GM10266 (cell line): ENCODE measurements at regions not wholly inside any gene's neighbourhood (a gene's known extent, or its start where the extent isn't known, plus 50 kb on each side); places are given as distances from the start of the nearest gene placed in this dataset.

Experiments used
- DNase-seq: peaks from one replicate; pipeline ENCODE4 v3.0.0; 2012; ENCODE audit errors: extremely low spot score
- TF ChIP-seq, protein P1 (sequence below): IDR thresholded peaks from 2 replicates; pipeline ENCODE4 v1.5.1; 2012; ENCODE audit warnings: mild to moderate bottlenecking, low read depth; ENCODE audit not compliant: control insufficient read depth, insufficient read depth; ENCODE audit errors: missing control alignments

DNA sequence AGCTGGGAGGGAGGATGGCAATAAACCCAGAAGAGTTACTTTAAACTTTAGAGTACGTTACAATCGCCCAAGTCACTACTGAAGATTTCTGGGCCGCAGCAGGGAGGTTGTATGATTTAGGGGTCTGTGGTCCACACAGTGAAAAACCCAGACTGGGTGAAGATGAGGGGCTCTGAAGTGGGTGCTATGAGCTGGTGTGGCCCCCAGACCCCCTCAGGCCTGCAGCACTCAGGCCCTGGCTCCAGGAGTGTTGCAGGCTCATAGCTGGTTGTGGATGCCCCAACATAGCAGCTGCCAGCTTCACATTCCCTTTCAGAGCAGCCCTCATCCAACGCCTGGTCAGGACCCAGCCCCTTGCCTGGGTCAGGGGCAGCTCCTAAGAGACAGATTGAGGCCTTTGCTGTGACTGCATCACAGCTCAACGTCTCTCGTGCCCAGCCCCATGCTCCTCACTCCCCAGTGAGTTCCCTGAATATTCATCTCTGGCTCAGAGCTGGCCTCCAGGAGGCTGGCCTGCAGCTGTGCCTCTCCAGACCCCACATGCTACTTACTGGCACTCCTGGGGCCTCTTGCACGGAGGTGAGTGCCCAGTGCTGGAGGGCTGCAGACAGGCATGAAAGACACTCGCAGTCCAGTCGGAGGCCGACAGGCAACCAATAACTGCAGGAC, 94.5 kb upstream of the MYCN start:
- TF ChIP-seq, protein P1, sequence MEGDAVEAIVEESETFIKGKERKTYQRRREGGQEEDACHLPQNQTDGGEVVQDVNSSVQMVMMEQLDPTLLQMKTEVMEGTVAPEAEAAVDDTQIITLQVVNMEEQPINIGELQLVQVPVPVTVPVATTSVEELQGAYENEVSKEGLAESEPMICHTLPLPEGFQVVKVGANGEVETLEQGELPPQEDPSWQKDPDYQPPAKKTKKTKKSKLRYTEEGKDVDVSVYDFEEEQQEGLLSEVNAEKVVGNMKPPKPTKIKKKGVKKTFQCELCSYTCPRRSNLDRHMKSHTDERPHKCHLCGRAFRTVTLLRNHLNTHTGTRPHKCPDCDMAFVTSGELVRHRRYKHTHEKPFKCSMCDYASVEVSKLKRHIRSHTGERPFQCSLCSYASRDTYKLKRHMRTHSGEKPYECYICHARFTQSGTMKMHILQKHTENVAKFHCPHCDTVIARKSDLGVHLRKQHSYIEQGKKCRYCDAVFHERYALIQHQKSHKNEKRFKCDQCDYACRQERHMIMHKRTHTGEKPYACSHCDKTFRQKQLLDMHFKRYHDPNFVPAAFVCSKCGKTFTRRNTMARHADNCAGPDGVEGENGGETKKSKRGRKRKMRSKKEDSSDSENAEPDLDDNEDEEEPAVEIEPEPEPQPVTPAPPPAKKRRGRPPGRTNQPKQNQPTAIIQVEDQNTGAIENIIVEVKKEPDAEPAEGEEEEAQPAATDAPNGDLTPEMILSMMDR = no peak

DNA sequence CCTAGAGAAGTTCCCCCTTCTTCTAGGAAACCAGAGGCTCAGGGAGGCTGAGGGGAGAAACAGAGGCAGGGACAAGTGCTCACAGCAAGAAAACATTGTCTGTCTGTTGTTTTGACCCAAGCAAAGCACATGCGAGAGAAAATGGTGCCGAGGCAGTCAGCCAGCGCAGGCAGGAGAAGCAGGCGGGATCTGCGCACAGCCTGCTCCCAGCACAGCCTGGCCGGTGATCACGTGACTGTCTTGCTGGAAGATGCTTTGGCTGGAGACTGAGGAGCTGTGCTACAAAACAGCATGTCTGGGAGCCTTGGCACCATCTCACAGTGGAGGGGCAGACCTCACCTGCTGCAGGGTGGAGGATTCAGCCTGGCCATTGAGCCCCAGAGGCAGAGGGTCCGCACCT, 93.7 kb upstream of the MYCN start:
- no peak for DNase-seq
- TF ChIP-seq, protein P1 = no peak

More for the DNA sequence above, 94.5 kb upstream of the MYCN start:
- DNase-seq = no peak

- no peak for DNase-seq
- TF ChIP-seq, protein P1 = no peak
Observed at GRCh38 chr2:15850534-15850933, 89.8 kb upstream of the MYCN start.

DNA sequence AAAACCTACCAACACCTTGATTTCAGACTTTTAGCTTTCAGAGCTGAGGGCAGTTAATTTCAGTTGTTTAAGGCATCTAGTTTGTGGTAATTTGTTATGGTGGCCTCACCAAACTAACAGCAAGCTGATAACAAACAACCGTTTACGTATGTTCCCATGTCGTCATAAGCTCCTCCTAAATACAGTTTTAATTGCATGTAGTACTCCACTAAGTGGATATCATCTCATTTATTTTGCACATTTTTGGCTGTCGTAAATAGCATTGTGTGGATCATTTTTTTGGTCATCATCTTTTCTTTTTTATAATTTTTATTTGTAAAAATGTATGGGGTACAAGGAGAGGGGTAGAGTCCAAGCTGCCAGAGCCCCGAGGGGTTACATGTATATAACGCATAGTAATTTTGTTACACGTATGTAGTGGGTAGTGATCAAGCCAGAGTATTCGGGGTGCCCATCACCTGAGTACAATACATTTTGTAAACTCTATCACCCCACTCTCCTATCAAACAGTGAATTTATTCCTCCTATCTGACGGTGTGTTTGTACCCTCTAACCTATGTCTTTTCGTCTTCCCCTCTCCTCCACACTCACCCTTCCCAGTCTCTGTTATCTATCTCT, 89.2 kb upstream of the MYCN start:
- DNase-seq = no peak

GRCh38 chr2:15852811-15853210, 87.5 kb upstream of the MYCN start:
- DNase-seq = no peak
- TF ChIP-seq, protein P1 = no peak

More for the DNA sequence above, 89.2 kb upstream of the MYCN start:
- TF ChIP-seq, protein P1 = no peak

DNA sequence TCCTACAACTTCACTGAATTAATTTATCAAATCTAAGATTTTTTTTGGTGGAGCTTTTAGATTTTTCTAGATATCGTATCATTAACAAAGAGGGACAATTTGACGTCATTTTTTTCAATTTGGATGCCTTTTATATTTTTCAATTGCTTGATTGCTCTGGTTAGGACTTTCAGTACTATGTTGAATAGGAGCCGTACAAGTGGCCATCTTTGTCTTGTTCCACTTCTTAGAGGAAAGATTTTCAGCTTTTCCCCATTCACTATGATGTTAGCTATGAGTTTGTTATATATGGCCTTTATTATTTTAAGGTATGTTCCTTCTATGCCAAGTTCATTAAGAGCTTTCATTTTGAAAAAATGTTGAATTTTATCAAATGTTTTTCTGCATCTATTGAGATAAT, 86.4 kb upstream of the MYCN start:
- no peak for DNase-seq
- TF ChIP-seq, protein P1 = no peak

DNA sequence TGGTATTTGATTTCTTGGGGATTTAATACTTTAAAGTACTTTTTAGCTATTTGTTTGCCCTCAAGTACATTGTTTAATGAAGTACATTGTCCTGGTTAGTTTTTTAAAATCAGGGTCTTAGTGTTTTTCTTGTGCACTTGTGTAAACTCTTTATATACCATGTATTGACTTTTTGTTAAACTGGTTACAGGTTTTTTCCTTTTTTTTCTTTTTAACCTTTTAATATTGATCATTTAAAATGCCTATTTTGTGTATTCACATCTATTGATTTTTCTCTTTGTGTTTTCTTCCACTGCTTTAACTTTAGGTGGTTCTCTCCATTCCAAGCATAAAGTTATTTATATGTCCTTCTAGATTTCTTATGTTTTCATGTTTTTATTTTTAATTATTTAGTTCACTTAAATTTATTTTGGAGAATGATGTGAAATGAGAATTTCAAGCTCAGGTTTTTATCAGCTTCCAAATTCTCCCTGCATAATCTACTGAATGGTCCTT, 84.5 kb upstream of the MYCN start:
- no peak for DNase-seq
- TF ChIP-seq, protein P1 = no peak
